ENCODE measurements at regions not wholly inside any gene's neighbourhood (a gene's known extent, or its start where the extent isn't known, plus 50 kb on each side); places are given as distances from the start of the nearest gene placed in this dataset.

DNA sequence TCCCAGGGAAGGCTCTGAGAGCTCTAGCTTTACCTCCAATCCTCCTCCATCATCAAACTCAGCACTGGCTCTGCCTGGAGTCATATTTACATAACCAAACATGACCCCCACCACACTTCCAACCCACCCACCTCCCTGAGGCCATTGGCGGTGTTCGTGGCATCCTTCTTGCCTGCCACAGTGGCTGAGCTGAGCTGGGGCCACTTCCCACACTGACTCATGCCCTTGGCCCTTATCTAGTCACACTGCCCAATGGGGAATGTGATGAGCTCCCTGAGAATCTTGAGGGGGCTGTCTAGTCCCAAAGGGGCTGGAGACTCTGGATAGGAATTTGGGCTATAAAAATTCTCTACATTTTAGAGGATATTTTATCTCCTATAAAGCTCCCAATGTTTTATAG is 230.9 kb upstream of the IRF2BP2 start:
- H3K4me3 Mint-ChIP-seq = no peak overlapping the region
- intact Hi-C loops (cut with micrococcal nuclease) = no loop called here
- 61% methylated on average over 2 of the region's 2 CpGs for WGBS (ENCODE audit: insufficient coverage)

GRCh38 chr1:234840253-234840652 is 230.3 kb upstream of the IRF2BP2 start:
- Mint-ChIP-seq H3K4me3 (no peak overlapping the region), H3K27ac (no peak overlapping the region), H3K9me3 (no peaks in the 10 kb centered on the region), H3K27me3 (ENCODE audit: low read depth in 2 of 2) (peaks cover 14% of the 10 kb centered on the region in 2 donors), H3K4me1 (peaks cover 29 to 38% of the 10 kb centered on the region in 2 donors), H3K36me3 (no peaks in the 10 kb centered on the region)
- DNase-seq (no peak), ATAC-seq (no peak)
- Histone ChIP-seq H3K9me3 (ENCODE audit: control insufficient read depth, insufficient read depth, low read length) (no peaks in the 10 kb centered on the region), H3K4me3 (ENCODE audit: low read length) (no peak overlapping the region), H3K36me3 (ENCODE audit: control insufficient read depth, insufficient read depth, low read length) (no peaks in the 10 kb centered on the region), H3K27ac (ENCODE audit: low read length) (no peak overlapping the region), H3K27me3 (ENCODE audit: control insufficient read depth, insufficient read depth, low read length) (no peaks in the 10 kb centered on the region), H3K4me1 (ENCODE audit: control insufficient read depth, insufficient read depth, low read length) (peaks cover 24% of the 10 kb centered on the region)
- 79% methylated on average over 2 of the region's 2 CpGs for WGBS (ENCODE audit: insufficient coverage)
- TF ChIP-seq CTCF (IDR thresholded peaks at IDR 0.05) = no peak
- intact Hi-C loops (cut with micrococcal nuclease) = no loop called here

More for the DNA sequence above, 230.9 kb upstream of the IRF2BP2 start:
- Histone ChIP-seq H3K4me1 (ENCODE audit: control insufficient read depth, insufficient read depth, low read length) (peaks cover 25% of the 10 kb centered on the region), H3K9me3 (ENCODE audit: control insufficient read depth, insufficient read depth, low read length) (no peaks in the 10 kb centered on the region), H3K27ac (ENCODE audit: low read length) (no peak overlapping the region), H3K27me3 (ENCODE audit: control insufficient read depth, insufficient read depth, low read length) (no peaks in the 10 kb centered on the region), H3K36me3 (ENCODE audit: control insufficient read depth, insufficient read depth, low read length) (no peaks in the 10 kb centered on the region), H3K4me3 (ENCODE audit: low read length) (no peak overlapping the region)
- TF ChIP-seq CTCF (IDR thresholded peaks at IDR 0.05) = no peak
- no peak for DNase-seq
- ATAC-seq = no peak
- Mint-ChIP-seq H3K27me3 (ENCODE audit: low read depth in 2 of 2) (peaks cover 20% of the 10 kb centered on the region in 2 donors), H3K4me1 (peaks cover 35 to 43% of the 10 kb centered on the region in 2 donors), H3K36me3 (no peaks in the 10 kb centered on the region), H3K27ac (no peak overlapping the region), H3K9me3 (no peaks in the 10 kb centered on the region)

DNA sequence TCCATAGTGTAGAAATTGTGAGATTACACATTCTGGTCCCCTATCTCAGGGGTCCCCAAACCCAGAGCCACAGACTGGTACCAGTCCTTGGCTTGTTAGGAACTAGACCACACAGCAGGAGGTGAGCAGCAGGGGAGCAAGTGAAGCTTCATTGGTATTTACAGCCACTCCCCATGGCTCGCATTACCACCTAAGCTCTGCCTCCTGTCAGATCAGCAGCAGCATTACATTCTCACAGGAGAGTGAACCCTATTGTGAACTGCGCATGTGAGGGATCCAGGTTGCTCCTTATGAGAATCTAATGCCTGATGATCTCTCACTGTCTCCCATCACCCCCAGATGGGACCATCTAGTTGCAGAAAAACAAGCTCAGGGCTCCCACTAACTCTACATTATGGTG is 229.7 kb upstream of the IRF2BP2 start:
- H3K4me1 ChIP-seq (ENCODE audit: control insufficient read depth, insufficient read depth, low read length) = peaks cover 22% of the 10 kb centered on the region
- Mint-ChIP-seq H3K4me1 (peaks cover 23 to 32% of the 10 kb centered on the region in 2 donors), H3K36me3 (no peaks in the 10 kb centered on the region), H3K27me3 (ENCODE audit: low read depth in 2 of 2) (peaks cover 8 to 9% of the 10 kb centered on the region in 2 donors), H3K27ac (no peak overlapping the region), H3K4me3 (no peak overlapping the region), H3K9me3 (no peaks in the 10 kb centered on the region)
- no peaks in the 10 kb centered on the region for H3K9me3 ChIP-seq (ENCODE audit: control insufficient read depth, insufficient read depth, low read length)
- H3K27ac ChIP-seq (ENCODE audit: low read length) = no peak overlapping the region
- no peak for ATAC-seq
- intact Hi-C loops (cut with micrococcal nuclease) = no loop called here
- DNase-seq = no peak
- WGBS (ENCODE audit: insufficient coverage) = 91% methylated on average over 2 of the region's 2 CpGs
- H3K27me3 ChIP-seq (ENCODE audit: control insufficient read depth, insufficient read depth, low read length) = no peaks in the 10 kb centered on the region
- no peaks in the 10 kb centered on the region for H3K36me3 ChIP-seq (ENCODE audit: control insufficient read depth, insufficient read depth, low read length)
- TF ChIP-seq CTCF (IDR thresholded peaks at IDR 0.05) = no peak
- H3K4me3 ChIP-seq (ENCODE audit: low read length) = no peak overlapping the region

DNA sequence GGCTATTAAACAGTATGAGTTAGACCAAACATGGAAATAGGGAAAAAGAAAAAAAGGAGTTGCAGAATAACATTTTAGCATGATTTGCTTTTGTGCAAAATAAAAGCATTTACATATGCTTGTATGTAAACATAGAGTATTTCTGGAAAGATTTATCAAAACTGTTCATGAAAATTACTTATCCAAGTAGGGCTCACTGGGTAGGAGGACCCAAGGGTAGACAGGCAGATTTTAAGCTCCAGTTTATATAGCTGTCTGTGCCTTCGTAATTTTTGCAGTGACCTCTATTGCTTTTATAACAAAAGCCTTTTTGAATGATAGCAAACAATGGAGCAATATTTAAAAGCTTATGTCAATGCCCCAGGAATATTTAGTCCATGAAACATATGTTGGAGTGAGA is 228.8 kb upstream of the IRF2BP2 start:
- no peak overlapping the region for H3K4me3 Mint-ChIP-seq
- H3K9me3 ChIP-seq (ENCODE audit: control insufficient read depth, insufficient read depth, low read length) = no peaks in the 10 kb centered on the region
- H3K36me3 Mint-ChIP-seq = no peaks in the 10 kb centered on the region
- WGBS (ENCODE audit: insufficient coverage) = 100% methylated on average over 1 of the region's 1 CpG
- no peak for TF ChIP-seq CTCF (IDR thresholded peaks at IDR 0.05)
- H3K9me3 Mint-ChIP-seq = no peaks in the 10 kb centered on the region
- ATAC-seq (no peak), DNase-seq (no peak)
- no peaks in the 10 kb centered on the region for H3K27me3 ChIP-seq (ENCODE audit: control insufficient read depth, insufficient read depth, low read length)
- H3K27ac Mint-ChIP-seq = no peak overlapping the region
- intact Hi-C loops (cut with micrococcal nuclease) = no loop called here
- no peak overlapping the region for H3K27ac ChIP-seq (ENCODE audit: low read length)
- H3K36me3 ChIP-seq (ENCODE audit: control insufficient read depth, insufficient read depth, low read length) = no peaks in the 10 kb centered on the region
- peaks cover 0 to 6% of the 10 kb centered on the region in 2 donors for H3K27me3 Mint-ChIP-seq (ENCODE audit: low read depth in 2 of 2)
- peaks cover 15 to 28% of the 10 kb centered on the region in 2 donors for H3K4me1 Mint-ChIP-seq
- H3K4me3 ChIP-seq (ENCODE audit: low read length) = no peak overlapping the region
- peaks cover 18% of the 10 kb centered on the region for H3K4me1 ChIP-seq (ENCODE audit: control insufficient read depth, insufficient read depth, low read length)
